GM12872 (cell line): ENCODE measurements at regions not wholly inside any gene's neighbourhood (a gene's known extent, or its start where the extent isn't known, plus 50 kb on each side); places are given as distances from the start of the nearest gene placed in this dataset.

ENCODE experiments used
- CTCF ChIP-seq: IDR thresholded peaks from 3 replicates; pipeline ENCODE4 v1.5.1; 2011; ENCODE audit warnings: low read depth, mild to moderate bottlenecking, low read length, moderate library complexity; ENCODE audit not compliant: insufficient read depth

DNA sequence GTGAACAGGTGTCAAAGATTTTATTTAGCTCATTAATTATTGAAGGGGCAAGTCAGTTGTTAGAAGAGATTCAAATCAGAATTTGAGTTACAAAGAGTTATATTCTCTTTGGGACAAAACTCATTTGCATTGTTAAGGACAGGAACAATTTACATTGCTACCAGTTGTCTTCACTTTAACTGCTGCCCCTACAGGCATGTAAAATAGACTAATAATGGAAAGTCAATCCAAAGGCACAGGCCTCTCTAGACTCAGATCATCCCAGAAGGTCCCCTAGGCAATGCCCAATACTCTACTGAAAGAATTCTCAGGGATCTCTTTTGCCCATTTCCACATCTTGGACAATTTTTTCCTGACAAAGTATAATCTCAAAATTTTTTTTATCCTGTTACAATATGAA lies 95.7 kb downstream of the SCP2D1 start:
- TF ChIP-seq CTCF: no peak

GRCh38 chr20:18913701-18914100 lies 100.1 kb downstream of the SCP2D1 start:
- no peak for TF ChIP-seq CTCF

- TF ChIP-seq CTCF: no peak
Observed at GRCh38 chr20:18914796-18915195, 101.2 kb downstream of the SCP2D1 start.

DNA sequence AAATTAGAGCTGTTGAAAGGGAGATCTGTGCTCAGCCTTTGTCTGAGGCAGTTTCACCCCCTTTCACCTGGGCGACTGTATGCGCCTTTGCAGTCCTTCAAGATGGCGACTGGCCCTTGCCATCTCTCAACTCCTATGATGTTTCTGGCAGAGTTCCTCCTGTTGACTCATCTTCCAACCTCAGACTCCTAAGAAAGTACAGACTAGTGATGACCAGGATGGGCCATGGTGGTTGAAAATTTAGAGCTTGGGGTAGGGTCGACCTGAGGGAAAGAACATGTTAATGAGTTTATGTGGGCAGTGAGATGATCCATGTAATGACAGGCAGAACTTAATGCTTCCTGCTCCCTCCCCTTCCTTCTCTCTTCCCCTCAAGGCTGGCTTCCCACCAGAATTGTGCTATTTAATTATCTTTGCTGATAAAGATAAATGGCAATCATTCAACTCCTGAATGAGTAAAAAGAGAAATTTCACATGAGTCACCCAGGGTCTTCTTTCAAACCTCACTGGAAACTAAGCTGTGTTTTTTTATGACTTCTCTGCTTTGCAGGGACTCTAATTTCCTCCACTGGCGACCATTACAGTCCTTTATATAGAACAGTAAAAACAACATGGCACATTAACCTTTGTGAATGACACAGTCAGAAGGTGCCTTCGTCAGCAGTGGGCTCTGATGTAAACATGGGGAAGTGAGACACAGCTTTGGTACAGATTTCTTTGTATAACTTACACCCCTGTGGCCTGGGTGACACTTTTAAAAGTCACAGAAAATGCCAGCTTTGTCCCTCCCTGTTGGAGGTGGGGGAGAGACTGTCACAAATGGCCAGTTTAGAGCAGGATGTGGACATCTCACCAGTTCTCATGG lies 103.5 kb downstream of the SCP2D1 start:
- no peak for TF ChIP-seq CTCF

DNA sequence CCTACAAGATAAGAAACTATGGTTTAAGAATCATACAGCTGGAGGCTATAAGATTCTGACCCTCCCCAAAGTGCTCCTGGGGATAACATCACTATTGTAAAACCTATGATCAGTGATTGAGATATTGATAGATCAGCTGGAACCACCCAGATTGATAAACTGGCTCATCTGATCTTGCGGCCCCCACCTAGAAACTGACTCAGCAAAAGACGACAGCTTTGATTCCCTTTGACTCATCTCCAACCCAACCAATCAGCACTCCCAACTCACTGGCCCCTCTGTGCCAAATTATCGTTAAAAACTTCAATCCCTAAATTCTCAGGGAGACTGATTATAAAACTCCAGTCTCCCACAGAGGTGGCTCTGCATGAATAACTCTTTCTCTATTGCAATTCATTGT lies 106.4 kb downstream of the SCP2D1 start:
- TF ChIP-seq CTCF: no peak

- no peak for TF ChIP-seq CTCF
Observed at GRCh38 chr20:18921291-18921690, 107.7 kb downstream of the SCP2D1 start.

DNA sequence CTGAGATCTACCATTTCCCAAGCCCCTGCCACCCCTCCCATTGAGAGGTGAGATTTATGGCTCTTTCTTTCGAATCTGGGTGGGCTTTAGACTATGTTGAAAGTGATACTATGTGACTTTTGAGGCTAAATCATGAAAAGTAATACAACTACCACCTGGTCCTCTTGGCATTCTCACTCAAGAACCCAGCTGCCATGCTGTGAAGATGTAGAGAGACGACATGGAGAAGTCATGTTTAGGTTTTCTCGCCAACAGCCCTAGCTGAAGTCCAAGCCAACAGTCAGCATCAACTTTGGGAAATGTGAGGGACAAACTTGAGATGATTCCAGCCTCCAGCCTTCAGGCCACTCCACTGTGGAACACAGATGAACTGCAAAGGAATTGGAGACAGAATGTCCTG lies 108.7 kb downstream of the SCP2D1 start:
- TF ChIP-seq CTCF: no peak
